ENCODE measurements at regions not wholly inside any gene's neighbourhood (a gene's known extent, or its start where the extent isn't known, plus 50 kb on each side); places are given as distances from the start of the nearest gene placed in this dataset.
A peak's percentile ranks its signal among the peaks of the same experiment; 100 is the strongest.

GRCh38 chr21:28111151-28111619, 881.5 kb downstream of the LTN1 start:
- intact Hi-C loops (cut with DNase I): no loop called here
- peak in 1 of 2 donors; percentile 73 for DNase-seq (ENCODE audit: low spot score in 2 of 2)
- Histone ChIP-seq H3K4me1 (no peaks in the 10 kb centered on the region), H3K27ac (peak overlapping the region; percentile 60 to 61), H3K4me3 (peak overlapping the region; percentile 12 to 53), H3K27me3 (no peaks in the 10 kb centered on the region), H3K36me3 (no peaks in the 10 kb centered on the region), H3K9me3 (peaks cover 0 to 4% of the 10 kb centered on the region in 2 donors)
- TF ChIP-seq CTCF (IDR thresholded peaks at IDR 0.05): no peak

- Histone ChIP-seq H3K9me3 (peaks cover 0 to 4% of the 10 kb centered on the region in 2 donors), H3K27ac (peak overlapping the region in 1 of 2 donors; percentile 61), H3K4me3 (peak overlapping the region; percentile 12 to 53), H3K27me3 (no peaks in the 10 kb centered on the region), H3K4me1 (no peaks in the 10 kb centered on the region), H3K36me3 (no peaks in the 10 kb centered on the region)
- no peak for DNase-seq (ENCODE audit: low spot score in 2 of 2)
- intact Hi-C loops (cut with DNase I): no loop called here
- TF ChIP-seq CTCF (IDR thresholded peaks at IDR 0.05): no peak
These were observed 882.0 kb downstream of the LTN1 start for GRCh38 chr21:28110716-28111115.

DNA sequence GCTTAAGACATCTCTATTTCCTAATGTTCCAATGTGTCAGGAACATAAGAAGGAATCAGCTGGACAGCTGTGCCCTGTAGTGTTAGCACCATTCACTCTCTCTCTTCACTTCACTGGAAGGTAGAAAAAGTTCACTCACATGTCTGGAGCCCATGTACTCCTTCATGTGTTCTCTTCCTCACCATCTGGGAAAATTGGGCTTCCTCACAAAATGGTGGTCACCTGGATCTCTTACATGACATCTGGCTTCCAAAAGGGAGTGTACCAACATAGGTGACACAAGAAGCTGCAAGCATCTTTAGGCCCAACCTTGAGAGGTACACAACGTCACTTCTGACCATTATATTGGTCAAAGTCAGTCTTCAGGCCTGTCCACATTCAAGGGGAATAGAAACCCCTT, 882.6 kb downstream of the LTN1 start:
- no peaks in the 10 kb centered on the region for H3K27me3 ChIP-seq
- peaks cover 0 to 4% of the 10 kb centered on the region in 2 donors for H3K9me3 ChIP-seq
- no peak overlapping the region for H3K27ac ChIP-seq
- intact Hi-C loops (cut with DNase I): no loop called here
- no peak for TF ChIP-seq CTCF (IDR thresholded peaks at IDR 0.05)
- H3K36me3 ChIP-seq: no peaks in the 10 kb centered on the region
- no peak overlapping the region for H3K4me3 ChIP-seq
- no peak for DNase-seq (ENCODE audit: low spot score in 2 of 2)
- no peaks in the 10 kb centered on the region for H3K4me1 ChIP-seq

DNA sequence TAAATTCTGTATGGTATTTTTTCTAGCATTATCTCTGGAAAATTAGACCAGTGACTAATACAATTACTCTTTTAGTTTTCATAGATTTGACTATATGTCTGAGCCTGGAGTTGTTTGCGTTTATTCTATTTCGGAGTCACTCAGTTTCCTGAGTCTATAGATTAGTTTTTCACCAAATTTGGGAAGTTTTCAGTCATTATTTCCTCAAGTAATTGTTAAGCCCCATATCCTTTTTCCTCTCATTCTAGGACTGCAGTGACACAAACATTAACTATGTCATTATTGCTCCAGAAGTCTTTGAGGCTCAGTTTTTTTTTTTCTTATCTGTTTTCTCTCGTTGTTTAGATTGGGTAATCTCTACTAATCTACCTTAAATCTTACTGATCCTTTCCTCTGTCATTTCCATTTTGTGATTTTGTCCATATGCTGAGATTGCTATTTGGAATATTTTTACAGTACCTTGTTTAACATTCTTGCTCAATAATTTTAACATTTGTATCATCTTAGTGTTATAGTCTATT, 886.2 kb downstream of the LTN1 start:
- H3K4me1 ChIP-seq: no peaks in the 10 kb centered on the region
- peaks cover 0 to 4% of the 10 kb centered on the region in 2 donors for H3K9me3 ChIP-seq
- DNase-seq (ENCODE audit: low spot score in 2 of 2): no peak
- no peak for TF ChIP-seq CTCF (IDR thresholded peaks at IDR 0.05)
- no peaks in the 10 kb centered on the region for H3K36me3 ChIP-seq
- no peak overlapping the region for H3K4me3 ChIP-seq
- H3K27me3 ChIP-seq: no peaks in the 10 kb centered on the region
- intact Hi-C loops (cut with DNase I): no loop called here
- H3K27ac ChIP-seq: no peak overlapping the region

- no peaks in the 10 kb centered on the region for H3K4me1 ChIP-seq
- no peak overlapping the region for H3K4me3 ChIP-seq
- H3K27ac ChIP-seq: no peak overlapping the region
- no peak for DNase-seq (ENCODE audit: low spot score in 2 of 2)
- H3K27me3 ChIP-seq: no peaks in the 10 kb centered on the region
- no peak for TF ChIP-seq CTCF (IDR thresholded peaks at IDR 0.05)
- H3K36me3 ChIP-seq: no peaks in the 10 kb centered on the region
- intact Hi-C loops (cut with DNase I): no loop called here
- no peaks in the 10 kb centered on the region for H3K9me3 ChIP-seq
These were observed 888.3 kb downstream of the LTN1 start for GRCh38 chr21:28104346-28104745.

GRCh38 chr21:28100366-28100765, 892.3 kb downstream of the LTN1 start:
- Histone ChIP-seq H3K36me3 (no peaks in the 10 kb centered on the region), H3K27ac (no peak overlapping the region), H3K27me3 (no peaks in the 10 kb centered on the region), H3K4me1 (no peaks in the 10 kb centered on the region), H3K4me3 (no peak overlapping the region), H3K9me3 (no peaks in the 10 kb centered on the region)
- intact Hi-C loops (cut with DNase I): no loop called here
- DNase-seq (ENCODE audit: low spot score in 2 of 2): no peak
- TF ChIP-seq CTCF (IDR thresholded peaks at IDR 0.05): no peak
